Ovary (tissue), 7 donors: ENCODE measurements at regions not wholly inside any gene's neighbourhood (a gene's known extent, or its start where the extent isn't known, plus 50 kb on each side); places are given as distances from the start of the nearest gene placed in this dataset.

ENCODE experiments used
- DNase-seq, 5 donors: peaks; one replicate each; pipeline ENCODE4 v3.0.0-alpha.2; 2019 to 2020
- H3K27ac ChIP-seq, 2 donors: fragments of 200-600 bp; one replicate each; pipeline versions ENCODE4 v1.5.1 to v1.8.0; 2019 to 2022
- H3K27me3 ChIP-seq: fragments of 200-600 bp; one replicate; pipeline ENCODE4 v1.8.0; 2022
- H3K36me3 ChIP-seq: fragments of 200-600 bp; sonication (generic); one replicate; pipeline ENCODE4 v1.5.1; 2019
- H3K4me1 ChIP-seq: one replicate; pipeline ENCODE4 v1.8.1; 2013; ENCODE audit warnings: mild to moderate bottlenecking, moderate library complexity; ENCODE audit not compliant: insufficient read depth
- H3K4me3 ChIP-seq: fragments of 200-600 bp; sonication (generic); one replicate; pipeline ENCODE4 v1.5.1; 2017
- H3K9me3 ChIP-seq, 2 donors: fragments of 200-600 bp in 1 of 2; sonication (generic) in 1 of 2; one replicate each; pipeline versions ENCODE4 v1.5.1 to v1.8.1; 2013 to 2019; ENCODE audit warnings: mild to moderate bottlenecking in 1 of 2, moderate library complexity in 1 of 2
- EP300 ChIP-seq: sonication (generic); formaldehyde crosslinking; IDR thresholded peaks from one replicate; pipeline ENCODE4 v1.6.1; 2017; ENCODE audit warnings: antibody characterized with exemption
- POLR2A ChIP-seq: fragments of 450-650 bp; IDR thresholded peaks from one replicate; pipeline ENCODE4 v1.6.1; 2017; ENCODE audit warnings: antibody characterized with exemption, mild to moderate bottlenecking, moderate library complexity
- WGBS, 3 donors: extraction: QIAGEN DNeasy Blood & Tissue Kit in 1 of 3; methylation state at CpG; one replicate each; pipeline versions ENCODE4 v1.1.5 to v1.1.7; 2013 to 2017; 5-methylcytosine and 5-hydroxymethylcytosine counted together
- intact Hi-C, 4 donors: fragments of 100-400 bp; cut with DNase I; formaldehyde crosslinking; loops; one replicate each; pipeline versions ENCODE4 v1.11.0 to v1.15.1; 2022 to 2023
- TF ChIP-seq, protein P1 (sequence below), 3 donors: fragments of 450-650 bp in 2 of 3; fragments of 200-600 bp in 1 of 3; IDR thresholded peaks; one replicate each; pipeline versions ENCODE4 v1.5.1 to v1.8.0; 2016 to 2022; ENCODE audit warnings: antibody characterized with exemption in 3 of 3, mild to moderate bottlenecking in 1 of 3
- donor health status: DM: no; HTN: no; CAD: no; lungs with moderate emphysema.
- donor health status: DM: no; HTN: no; CAD: no.
- donor health status: Bipolar disorder and iron deficiency.
- donor health status: DM: no; HTN: no; CAD: no.
- donor health status: DM: yes; HTN: yes; CAD: no.

DNA sequence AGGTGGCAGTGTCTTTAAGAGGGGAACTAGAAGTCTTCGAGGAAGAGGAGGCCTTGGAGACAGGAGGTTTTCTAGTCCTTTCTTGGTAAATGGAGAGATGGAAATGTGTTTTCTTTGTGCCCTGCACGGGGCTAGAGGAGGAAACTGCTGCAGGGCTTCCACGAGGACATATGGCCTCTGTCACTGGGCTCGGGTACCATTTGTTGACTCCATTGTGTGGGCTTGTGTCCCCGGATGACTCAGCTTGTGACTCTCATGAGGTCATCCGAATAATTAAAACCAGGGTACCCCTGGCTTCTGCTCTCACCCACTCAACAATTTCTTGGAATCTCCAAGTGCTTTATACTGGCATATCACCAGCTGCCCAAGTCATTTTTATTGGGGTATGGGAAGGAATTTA lies 261.7 kb downstream of the KIF4B start:
- Histone ChIP-seq H3K4me1 (no peaks in the 10 kb centered on the region), H3K27me3 (no peaks in the 10 kb centered on the region), H3K4me3 (no peak overlapping the region), H3K9me3 (no peaks in the 10 kb centered on the region), H3K27ac (no peak overlapping the region), H3K36me3 (no peaks in the 10 kb centered on the region)
- 77 to 95% (median 80%) methylated on average over 6 of the region's 6 CpGs for WGBS, 3 donors
- TF ChIP-seq EP300 (no peak), POLR2A (no peak)
- TF ChIP-seq, protein P1, sequence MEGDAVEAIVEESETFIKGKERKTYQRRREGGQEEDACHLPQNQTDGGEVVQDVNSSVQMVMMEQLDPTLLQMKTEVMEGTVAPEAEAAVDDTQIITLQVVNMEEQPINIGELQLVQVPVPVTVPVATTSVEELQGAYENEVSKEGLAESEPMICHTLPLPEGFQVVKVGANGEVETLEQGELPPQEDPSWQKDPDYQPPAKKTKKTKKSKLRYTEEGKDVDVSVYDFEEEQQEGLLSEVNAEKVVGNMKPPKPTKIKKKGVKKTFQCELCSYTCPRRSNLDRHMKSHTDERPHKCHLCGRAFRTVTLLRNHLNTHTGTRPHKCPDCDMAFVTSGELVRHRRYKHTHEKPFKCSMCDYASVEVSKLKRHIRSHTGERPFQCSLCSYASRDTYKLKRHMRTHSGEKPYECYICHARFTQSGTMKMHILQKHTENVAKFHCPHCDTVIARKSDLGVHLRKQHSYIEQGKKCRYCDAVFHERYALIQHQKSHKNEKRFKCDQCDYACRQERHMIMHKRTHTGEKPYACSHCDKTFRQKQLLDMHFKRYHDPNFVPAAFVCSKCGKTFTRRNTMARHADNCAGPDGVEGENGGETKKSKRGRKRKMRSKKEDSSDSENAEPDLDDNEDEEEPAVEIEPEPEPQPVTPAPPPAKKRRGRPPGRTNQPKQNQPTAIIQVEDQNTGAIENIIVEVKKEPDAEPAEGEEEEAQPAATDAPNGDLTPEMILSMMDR (IDR thresholded peaks at IDR 0.05): no peak
- DNase-seq: no peak
- intact Hi-C loops: no loop called here

- Histone ChIP-seq H3K36me3 (no peaks in the 10 kb centered on the region), H3K27ac (no peak overlapping the region), H3K27me3 (no peaks in the 10 kb centered on the region), H3K4me1 (no peaks in the 10 kb centered on the region), H3K4me3 (no peak overlapping the region), H3K9me3 (no peaks in the 10 kb centered on the region)
- no peak for DNase-seq
- TF ChIP-seq EP300 (no peak), POLR2A (no peak)
- TF ChIP-seq, protein P1 (IDR thresholded peaks at IDR 0.05): no peak
- WGBS, 3 donors: 89 to 91% (median 89%) methylated on average over 3 of the region's 3 CpGs
- intact Hi-C loops: no loop called here
Measured at GRCh38 chr5:155276231-155276630, 262.7 kb downstream of the KIF4B start.

DNA sequence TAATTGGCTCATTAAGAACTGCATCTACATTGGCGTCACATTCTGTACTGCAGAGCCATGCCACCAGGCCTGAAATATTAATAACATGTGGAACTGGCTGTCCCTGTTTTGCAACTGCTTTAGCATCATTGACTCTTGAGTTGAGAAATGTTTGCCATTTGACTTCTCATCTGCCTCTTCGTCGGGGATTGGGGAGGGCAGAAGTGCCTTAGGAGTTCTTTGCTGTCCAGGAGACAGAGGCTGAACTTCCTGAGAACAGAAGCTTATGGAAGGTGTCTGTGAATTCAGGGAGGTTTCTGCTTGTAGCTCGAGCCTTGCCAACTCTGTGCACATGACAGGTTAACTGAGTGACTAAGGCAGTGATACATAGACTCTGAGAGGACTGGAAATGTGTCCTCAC lies 265.0 kb downstream of the KIF4B start:
- H3K4me1 ChIP-seq: no peaks in the 10 kb centered on the region
- TF ChIP-seq, protein P1 (IDR thresholded peaks at IDR 0.05): no peak
- no peak for TF ChIP-seq POLR2A
- TF ChIP-seq EP300: no peak
- no peaks in the 10 kb centered on the region for H3K27me3 ChIP-seq
- no peak overlapping the region for H3K4me3 ChIP-seq
- DNase-seq: no peak
- H3K27ac ChIP-seq: no peak overlapping the region
- 66 to 70% (median 67%) methylated on average over 4 of the region's 4 CpGs for WGBS, 3 donors
- no peaks in the 10 kb centered on the region for H3K9me3 ChIP-seq
- intact Hi-C loops: no loop called here
- H3K36me3 ChIP-seq: no peaks in the 10 kb centered on the region

GRCh38 chr5:155282503-155283107 lies 269.1 kb downstream of the KIF4B start:
- 64 to 72% (median 67%) methylated on average over 6 of the region's 6 CpGs for WGBS, 3 donors
- no peaks in the 10 kb centered on the region for H3K36me3 ChIP-seq
- H3K4me3 ChIP-seq: no peak overlapping the region
- TF ChIP-seq POLR2A (no peak), EP300 (no peak)
- TF ChIP-seq, protein P1 (IDR thresholded peaks at IDR 0.05): no peak
- H3K4me1 ChIP-seq: no peaks in the 10 kb centered on the region
- H3K9me3 ChIP-seq: no peaks in the 10 kb centered on the region
- H3K27me3 ChIP-seq: no peaks in the 10 kb centered on the region
- intact Hi-C loops: no loop called here
- H3K27ac ChIP-seq: no peak overlapping the region
- no peak for DNase-seq
